CD4-positive, alpha-beta memory T cell (primary cell): ENCODE measurements at regions not wholly inside any gene's neighbourhood (a gene's known extent, or its start where the extent isn't known, plus 50 kb on each side); places are given as distances from the start of the nearest gene placed in this dataset.

ENCODE experiments used
- CTCF ChIA-PET: fragments of 350-600 bp; sonication (Branson Sonifier 250); formaldehyde crosslinking; loops from one replicate; lab custom pipeline; 2021; ENCODE audit warnings: inconsistent platforms; ENCODE audit not compliant: partially characterized antibody; lab: Charles Lee
- POLR2A ChIA-PET: fragments of 350-600 bp; sonication (Branson Sonifier 250); formaldehyde crosslinking; loops from one replicate; lab custom pipeline; 2021; ENCODE audit not compliant: partially characterized antibody; lab: Charles Lee
- DNase-seq, 5 donors: peaks; one replicate each; pipeline versions ENCODE4 v3.0.0 to v3.0.0-alpha.2; 2020 to 2022; ENCODE audit warnings: mixed read lengths in 1 of 5
- H3K27ac ChIP-seq: one replicate; pipeline ENCODE4 v1.7.0; 2013; ENCODE audit warnings: low read depth, low read length
- H3K27me3 ChIP-seq: 2 replicates; pipeline ENCODE4 v1.7.0; 2013; ENCODE audit warnings: mild to moderate bottlenecking, low read length, moderate library complexity; ENCODE audit not compliant: insufficient read depth
- H3K36me3 ChIP-seq: 2 replicates; pipeline ENCODE4 v1.7.0; 2013; ENCODE audit warnings: mild to moderate bottlenecking, low read length, moderate library complexity; ENCODE audit not compliant: insufficient read depth
- H3K4me1 ChIP-seq: 2 replicates; pipeline ENCODE4 v1.7.0; 2013; ENCODE audit warnings: mild to moderate bottlenecking, low read length, moderate library complexity; ENCODE audit not compliant: insufficient read depth
- H3K4me3 ChIP-seq, 2 donors: one replicate each; pipeline ENCODE4 v1.7.0; 2013; ENCODE audit warnings: low read length in 2 of 2, mild to moderate bottlenecking in 1 of 2
- H3K9me3 ChIP-seq, 2 donors: one replicate each; pipeline ENCODE4 v1.7.0; 2013; ENCODE audit warnings: low read length in 2 of 2, control low read depth in 1 of 2; ENCODE audit not compliant: control insufficient read depth in 1 of 2
- H3K27ac Mint-ChIP-seq, 7 donors: one replicate each; pipeline ENCODE4 v1.8.0; 2020 to 2021; ENCODE audit warnings: mixed read lengths in 7 of 7, mild to moderate bottlenecking in 6 of 7, inconsistent platforms in 3 of 7, moderate library complexity in 3 of 7
- H3K27me3 Mint-ChIP-seq, 2 donors: one replicate each; pipeline ENCODE4 v1.8.0; 2020 to 2021; ENCODE audit warnings: mixed read lengths in 2 of 2
- H3K36me3 Mint-ChIP-seq, 2 donors: one replicate each; pipeline ENCODE4 v1.8.0; 2020 to 2021; ENCODE audit warnings: mixed read lengths in 2 of 2, inconsistent platforms in 1 of 2, mild to moderate bottlenecking in 1 of 2
- H3K4me1 Mint-ChIP-seq, 4 donors: one replicate each; pipeline ENCODE4 v1.8.0; 2020 to 2021; ENCODE audit warnings: mixed read lengths in 4 of 4, mild to moderate bottlenecking in 1 of 4
- H3K4me3 Mint-ChIP-seq, 8 donors: one replicate each; pipeline ENCODE4 v1.8.0; 2020 to 2021; ENCODE audit warnings: mixed read lengths in 8 of 8, mild to moderate bottlenecking in 7 of 8, moderate library complexity in 6 of 8, inconsistent platforms in 3 of 8
- H3K9me3 Mint-ChIP-seq, 8 donors: one replicate each; pipeline ENCODE4 v1.8.0; 2020 to 2021; ENCODE audit warnings: mixed read lengths in 8 of 8, mild to moderate bottlenecking in 5 of 8, inconsistent platforms in 3 of 8, moderate library complexity in 1 of 8
- intact Hi-C: fragments of 100-400 bp; cut with micrococcal nuclease; formaldehyde crosslinking; loops from one replicate; pipeline ENCODE4 v1.15.1; 2023

DNA sequence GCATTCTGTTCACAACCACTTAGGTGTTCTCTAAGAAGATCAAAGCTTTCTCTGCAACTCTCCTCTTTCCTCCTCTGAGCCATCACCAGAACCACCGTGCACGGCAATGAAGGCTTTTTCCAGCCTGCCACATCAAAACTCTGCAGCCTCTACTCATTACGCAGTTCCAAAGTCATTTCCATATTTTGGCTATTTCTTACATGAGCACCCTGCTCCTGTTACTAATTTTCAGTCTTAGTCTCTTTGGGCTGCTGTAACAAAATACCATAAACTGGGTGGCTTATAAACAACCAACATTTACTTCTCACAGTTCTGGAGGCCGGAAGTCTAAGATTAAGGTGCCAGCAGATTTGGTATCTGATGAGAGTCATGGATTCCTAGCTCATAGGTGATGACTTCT lies 70.4 kb upstream of the THBS2 start:
- Mint-ChIP-seq H3K4me1 (no peaks in the 10 kb centered on the region), H3K4me3 (no peak overlapping the region), H3K36me3 (no peaks in the 10 kb centered on the region), H3K9me3 (peaks cover 0 to 5% (median 0%) of the 10 kb centered on the region in 8 donors), H3K27ac (no peak overlapping the region), H3K27me3 (peaks cover 0 to 14% of the 10 kb centered on the region in 2 donors)
- no peak for DNase-seq
- Histone ChIP-seq H3K27ac (no peak overlapping the region), H3K4me1 (no peaks in the 10 kb centered on the region), H3K9me3 (no peaks in the 10 kb centered on the region), H3K36me3 (no peaks in the 10 kb centered on the region), H3K27me3 (no peaks in the 10 kb centered on the region), H3K4me3 (no peak overlapping the region)
- CTCF ChIA-PET, result no interaction called here
- intact Hi-C loops, result no loop called here
- POLR2A ChIA-PET, result no interaction called here

DNA sequence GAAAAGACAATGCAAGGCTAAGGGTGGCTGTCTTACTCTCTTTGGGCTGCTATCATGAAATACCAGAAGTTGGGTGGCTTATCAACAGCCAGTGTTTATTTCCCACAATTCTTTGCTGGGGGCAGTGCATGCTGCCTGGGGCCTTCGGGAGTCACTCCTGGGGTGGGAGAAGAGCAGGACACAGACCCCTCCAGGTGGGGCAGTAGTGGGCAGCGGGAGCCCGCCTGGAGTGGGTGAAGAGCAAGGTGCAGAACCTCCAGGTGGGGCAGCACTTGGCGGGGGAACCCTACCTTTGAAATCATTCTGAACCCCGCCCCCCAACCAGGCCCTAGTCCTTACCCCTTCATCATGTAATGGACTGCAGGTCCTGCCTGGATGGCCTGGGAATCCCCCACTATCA lies 69.6 kb upstream of the THBS2 start:
- Histone ChIP-seq H3K27ac (no peak overlapping the region), H3K36me3 (no peaks in the 10 kb centered on the region), H3K9me3 (no peaks in the 10 kb centered on the region), H3K4me3 (no peak overlapping the region), H3K4me1 (no peaks in the 10 kb centered on the region), H3K27me3 (no peaks in the 10 kb centered on the region)
- Mint-ChIP-seq H3K27me3 (peaks cover 0 to 14% of the 10 kb centered on the region in 2 donors), H3K4me1 (no peaks in the 10 kb centered on the region), H3K4me3 (no peak overlapping the region), H3K36me3 (no peaks in the 10 kb centered on the region), H3K27ac (peak overlapping the region in 1 of 7 donors; percentile 47), H3K9me3 (peaks cover 0 to 5% (median 0%) of the 10 kb centered on the region in 8 donors)
- ChIA-PET POLR2A (no interaction called here), CTCF (no interaction called here)
- intact Hi-C loops, result no loop called here
- no peak for DNase-seq

DNA sequence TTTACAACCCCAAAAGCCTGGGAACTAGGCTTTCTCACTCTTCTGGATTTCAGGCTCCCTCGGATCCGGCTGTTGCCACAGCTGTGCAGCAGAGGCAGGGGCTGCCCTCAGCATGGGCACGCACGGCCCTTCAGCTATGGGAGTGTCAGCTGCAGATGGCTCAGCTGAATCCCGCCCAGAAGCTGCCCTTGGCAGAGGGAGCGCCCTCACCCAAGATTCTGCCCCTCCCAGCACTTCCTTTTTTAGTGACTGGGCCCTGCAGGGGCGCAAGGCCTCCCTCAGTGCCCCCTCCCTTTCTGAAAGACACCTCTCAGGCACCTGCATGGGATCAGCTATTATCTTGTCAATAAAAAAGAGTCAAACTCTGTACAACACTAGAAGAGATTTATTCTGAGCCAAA lies 67.9 kb upstream of the THBS2 start:
- H3K36me3 Mint-ChIP-seq, result no peaks in the 10 kb centered on the region
- H3K27me3 Mint-ChIP-seq, result peaks cover 0 to 14% of the 10 kb centered on the region in 2 donors
- ChIA-PET CTCF (no interaction called here), POLR2A (no interaction called here)
- H3K4me1 ChIP-seq, result no peaks in the 10 kb centered on the region
- DNase-seq, result no peak
- no peak overlapping the region for H3K4me3 ChIP-seq
- H3K27ac ChIP-seq, result no peak overlapping the region
- H3K4me1 Mint-ChIP-seq, result no peaks in the 10 kb centered on the region
- no peak overlapping the region for H3K4me3 Mint-ChIP-seq
- H3K9me3 Mint-ChIP-seq, result peaks cover 0 to 5% (median 0%) of the 10 kb centered on the region in 8 donors
- intact Hi-C loops, result no loop called here
- no peaks in the 10 kb centered on the region for H3K36me3 ChIP-seq
- H3K27ac Mint-ChIP-seq, result no peak overlapping the region
- H3K27me3 ChIP-seq, result no peaks in the 10 kb centered on the region
- no peaks in the 10 kb centered on the region for H3K9me3 ChIP-seq

DNA sequence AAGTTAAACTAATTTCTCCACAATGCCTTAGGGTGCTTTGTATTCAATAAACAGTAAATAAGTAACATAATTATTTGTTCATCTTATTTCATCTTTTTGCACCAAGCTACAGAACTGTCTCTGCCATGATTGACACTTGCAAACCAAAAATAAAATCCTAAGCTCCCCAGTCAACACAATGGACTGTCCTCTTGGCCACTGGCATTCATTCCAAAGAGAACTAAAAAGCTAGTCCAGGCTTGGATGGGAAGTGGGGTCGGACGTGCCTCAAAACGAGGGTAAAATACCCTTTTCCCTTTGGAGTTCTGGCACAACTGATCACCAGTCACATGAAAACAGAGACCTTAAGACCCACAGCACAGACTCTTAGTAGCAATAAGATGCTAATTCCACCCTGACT lies 66.4 kb upstream of the THBS2 start:
- Mint-ChIP-seq H3K27ac (no peak overlapping the region), H3K27me3 (peaks cover 0 to 10% of the 10 kb centered on the region in 2 donors), H3K9me3 (peaks cover 0 to 5% (median 0%) of the 10 kb centered on the region in 8 donors), H3K4me1 (no peaks in the 10 kb centered on the region), H3K36me3 (no peaks in the 10 kb centered on the region), H3K4me3 (no peak overlapping the region)
- CTCF ChIA-PET, result no interaction called here
- Histone ChIP-seq H3K36me3 (no peaks in the 10 kb centered on the region), H3K27ac (no peak overlapping the region), H3K4me1 (no peaks in the 10 kb centered on the region), H3K4me3 (no peak overlapping the region), H3K27me3 (no peaks in the 10 kb centered on the region), H3K9me3 (no peaks in the 10 kb centered on the region)
- intact Hi-C loops, result no loop called here
- no peak for DNase-seq
- POLR2A ChIA-PET, result no interaction called here

DNA sequence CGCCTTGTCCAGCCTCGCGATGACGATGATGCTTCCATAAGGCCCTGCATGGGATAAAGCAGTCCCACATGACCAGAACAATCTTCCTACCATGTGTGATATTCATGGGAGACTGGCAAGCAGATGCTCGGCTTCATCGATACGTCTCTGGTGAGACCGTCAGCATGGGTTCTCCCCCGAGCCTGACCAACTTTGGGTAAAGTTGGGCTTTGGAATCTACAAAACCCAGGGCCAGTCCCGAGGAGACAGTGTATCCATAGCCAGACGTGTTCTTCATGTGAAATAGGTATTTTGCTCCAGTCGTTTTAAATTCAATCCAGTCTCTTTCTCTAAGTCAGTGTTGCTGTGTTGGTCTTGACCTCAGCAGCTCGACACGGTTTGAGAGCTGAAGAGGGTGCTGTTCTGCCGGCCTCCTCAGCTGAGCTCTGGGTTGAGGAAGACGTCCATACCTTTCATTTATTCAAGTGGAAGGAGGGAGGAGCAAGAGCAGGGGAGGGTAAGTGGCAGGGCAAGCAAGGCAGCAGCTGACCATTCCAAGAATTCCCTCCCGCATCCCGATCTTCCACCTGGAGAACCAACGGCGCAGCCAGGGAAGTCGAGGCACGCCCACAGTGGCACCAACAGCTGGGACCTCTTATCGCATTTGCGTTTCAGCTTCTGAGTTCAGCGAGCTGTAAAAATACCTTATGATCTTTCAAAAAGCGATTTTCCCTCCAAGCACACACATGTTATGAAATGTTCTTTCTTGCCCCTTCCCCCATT lies 64.0 kb upstream of the THBS2 start:
- Histone ChIP-seq H3K9me3 (no peaks in the 10 kb centered on the region), H3K4me1 (no peaks in the 10 kb centered on the region), H3K36me3 (no peaks in the 10 kb centered on the region), H3K27me3 (no peaks in the 10 kb centered on the region), H3K27ac (no peak overlapping the region), H3K4me3 (no peak overlapping the region)
- ChIA-PET POLR2A (no interaction called here), CTCF (no interaction called here)
- DNase-seq, result no peak
- no peaks in the 10 kb centered on the region for H3K4me1 Mint-ChIP-seq
- H3K4me3 Mint-ChIP-seq, result no peak overlapping the region
- no peaks in the 10 kb centered on the region for H3K36me3 Mint-ChIP-seq
- no peak overlapping the region for H3K27ac Mint-ChIP-seq
- H3K9me3 Mint-ChIP-seq, result no peaks in the 10 kb centered on the region
- intact Hi-C loops, result no loop called here
- peaks cover 0 to 2% of the 10 kb centered on the region in 2 donors for H3K27me3 Mint-ChIP-seq

DNA sequence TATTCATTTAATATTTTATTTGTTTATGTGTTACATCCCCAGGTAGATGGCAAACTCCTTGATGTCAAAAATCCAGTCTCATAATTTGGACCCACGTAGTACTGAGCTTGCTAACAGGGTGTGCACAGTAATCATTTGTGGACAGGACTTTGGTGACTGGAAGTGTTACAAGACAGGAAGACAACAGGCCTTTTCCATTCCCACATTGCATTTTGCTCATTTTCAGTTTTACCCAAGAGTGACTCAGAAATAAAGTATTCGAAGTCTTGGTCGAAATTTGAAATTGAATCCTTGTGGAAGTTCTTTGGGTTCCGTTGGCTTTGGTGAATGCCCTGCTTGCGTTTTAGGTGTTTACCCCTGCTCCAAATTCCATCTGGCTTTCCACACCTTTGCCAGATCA lies 63.0 kb upstream of the THBS2 start:
- Mint-ChIP-seq H3K4me1 (no peaks in the 10 kb centered on the region), H3K36me3 (no peaks in the 10 kb centered on the region), H3K27ac (no peak overlapping the region), H3K4me3 (no peak overlapping the region), H3K27me3 (peaks cover 0 to 2% of the 10 kb centered on the region in 2 donors), H3K9me3 (peaks cover 0 to 2% (median 0%) of the 10 kb centered on the region in 8 donors)
- POLR2A ChIA-PET, result no interaction called here
- intact Hi-C loops, result no loop called here
- no peaks in the 10 kb centered on the region for H3K36me3 ChIP-seq
- DNase-seq, result no peak
- CTCF ChIA-PET, result no interaction called here
- H3K27ac ChIP-seq, result no peak overlapping the region
- no peaks in the 10 kb centered on the region for H3K27me3 ChIP-seq
- H3K9me3 ChIP-seq, result no peaks in the 10 kb centered on the region
- no peaks in the 10 kb centered on the region for H3K4me1 ChIP-seq
- H3K4me3 ChIP-seq, result no peak overlapping the region

DNA sequence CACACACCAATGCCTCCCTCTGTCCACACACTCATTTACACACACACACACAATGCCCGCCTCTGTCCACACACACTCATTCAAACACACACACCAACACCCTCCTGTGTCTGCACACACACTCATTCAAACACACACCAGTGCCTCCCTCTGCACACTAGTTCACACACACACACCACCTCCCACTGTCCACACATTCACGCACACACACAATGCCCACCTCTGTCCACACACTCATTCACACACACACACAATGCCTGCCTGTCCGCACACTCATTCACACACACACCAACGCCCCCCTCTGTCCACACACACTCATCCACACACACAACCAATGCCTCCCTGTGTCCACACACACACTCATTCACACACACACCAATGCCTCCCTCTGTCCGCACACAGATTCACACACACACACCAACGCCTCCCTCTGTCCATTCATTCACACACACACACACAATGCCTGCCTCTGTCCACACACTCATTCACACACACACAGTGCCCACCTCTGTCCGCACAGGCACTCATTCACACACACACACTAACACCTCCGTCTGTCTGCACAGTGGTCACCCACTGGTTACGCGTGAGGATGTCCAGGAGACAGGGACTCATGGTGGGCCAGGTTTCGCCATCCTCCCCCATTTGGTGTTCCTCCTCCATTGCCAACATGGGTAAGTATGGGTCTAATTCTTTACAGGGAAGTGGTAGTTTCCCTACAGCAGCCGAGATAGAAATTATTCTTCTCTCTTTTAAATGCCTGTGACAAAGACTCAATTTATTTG lies 62.4 kb upstream of the THBS2 start:
- DNase-seq, result no peak
- no peak overlapping the region for H3K4me3 Mint-ChIP-seq
- POLR2A ChIA-PET, result no interaction called here
- no peaks in the 10 kb centered on the region for H3K36me3 Mint-ChIP-seq
- no peak overlapping the region for H3K27ac Mint-ChIP-seq
- H3K27me3 Mint-ChIP-seq, result no peaks in the 10 kb centered on the region
- intact Hi-C loops, result no loop called here
- CTCF ChIA-PET, result no interaction called here
- peaks cover 0 to 2% (median 0%) of the 10 kb centered on the region in 8 donors for H3K9me3 Mint-ChIP-seq
- Histone ChIP-seq H3K9me3 (no peaks in the 10 kb centered on the region), H3K4me3 (no peak overlapping the region), H3K27ac (no peak overlapping the region), H3K27me3 (no peaks in the 10 kb centered on the region), H3K4me1 (no peaks in the 10 kb centered on the region), H3K36me3 (no peaks in the 10 kb centered on the region)
- no peaks in the 10 kb centered on the region for H3K4me1 Mint-ChIP-seq
